ENCODE measurements at regions not wholly inside any gene's neighbourhood (a gene's known extent, or its start where the extent isn't known, plus 50 kb on each side); places are given as distances from the start of the nearest gene placed in this dataset.

DNA sequence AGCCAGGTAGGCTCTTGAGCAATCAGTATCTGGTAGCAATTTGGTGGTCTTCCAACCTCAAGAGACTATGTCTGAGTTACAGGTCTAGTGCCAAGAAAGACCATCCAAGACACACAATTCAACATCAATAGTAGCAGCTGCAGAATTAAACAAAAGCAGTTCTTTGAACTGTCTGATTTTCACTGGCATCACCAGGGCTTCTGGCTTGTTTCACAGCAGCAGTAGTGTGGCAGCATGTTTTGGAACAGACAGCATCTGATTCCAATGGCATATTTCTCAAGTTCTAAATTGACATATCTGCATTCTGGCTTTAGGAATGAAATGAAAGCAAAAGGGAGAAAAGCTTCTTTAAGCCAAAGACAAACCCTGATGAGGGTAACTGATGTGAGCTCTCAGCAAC is 334.7 kb upstream of the PRMT6 start:
- no peaks in the 10 kb centered on the region for H3K9me3 ChIP-seq
- intact Hi-C loops (cut with DNase I), result no loop called here
- DNase-seq (no peak), ATAC-seq (no peak)
- no peaks in the 10 kb centered on the region for H3K36me3 ChIP-seq
- no peaks in the 10 kb centered on the region for H3K4me1 ChIP-seq
- TF ChIP-seq, protein P1, sequence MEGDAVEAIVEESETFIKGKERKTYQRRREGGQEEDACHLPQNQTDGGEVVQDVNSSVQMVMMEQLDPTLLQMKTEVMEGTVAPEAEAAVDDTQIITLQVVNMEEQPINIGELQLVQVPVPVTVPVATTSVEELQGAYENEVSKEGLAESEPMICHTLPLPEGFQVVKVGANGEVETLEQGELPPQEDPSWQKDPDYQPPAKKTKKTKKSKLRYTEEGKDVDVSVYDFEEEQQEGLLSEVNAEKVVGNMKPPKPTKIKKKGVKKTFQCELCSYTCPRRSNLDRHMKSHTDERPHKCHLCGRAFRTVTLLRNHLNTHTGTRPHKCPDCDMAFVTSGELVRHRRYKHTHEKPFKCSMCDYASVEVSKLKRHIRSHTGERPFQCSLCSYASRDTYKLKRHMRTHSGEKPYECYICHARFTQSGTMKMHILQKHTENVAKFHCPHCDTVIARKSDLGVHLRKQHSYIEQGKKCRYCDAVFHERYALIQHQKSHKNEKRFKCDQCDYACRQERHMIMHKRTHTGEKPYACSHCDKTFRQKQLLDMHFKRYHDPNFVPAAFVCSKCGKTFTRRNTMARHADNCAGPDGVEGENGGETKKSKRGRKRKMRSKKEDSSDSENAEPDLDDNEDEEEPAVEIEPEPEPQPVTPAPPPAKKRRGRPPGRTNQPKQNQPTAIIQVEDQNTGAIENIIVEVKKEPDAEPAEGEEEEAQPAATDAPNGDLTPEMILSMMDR (IDR thresholded peaks at IDR 0.05), result no peak
- no peak overlapping the region for H3K27ac ChIP-seq
- no peak overlapping the region for H3K4me3 ChIP-seq
- H3K27me3 ChIP-seq, result no peaks in the 10 kb centered on the region

DNA sequence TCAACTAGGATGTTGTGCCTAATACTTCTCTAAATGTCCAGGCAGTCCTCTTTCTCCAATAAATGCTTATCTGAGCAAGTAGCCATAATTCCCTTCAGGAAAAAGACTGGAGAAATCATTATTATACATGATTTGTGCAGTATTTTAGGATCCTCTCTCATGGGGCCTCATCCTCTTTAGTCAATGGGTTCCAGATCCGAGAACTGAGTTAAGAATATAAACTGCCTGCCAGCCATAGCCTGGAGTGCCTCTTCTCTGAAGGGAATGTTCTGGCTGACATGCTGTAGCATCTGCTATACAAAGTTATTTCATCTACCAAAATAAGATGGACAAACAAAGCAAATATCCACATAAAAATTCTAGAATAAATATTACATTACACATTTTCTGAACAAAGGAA is 334.0 kb upstream of the PRMT6 start:
- no peaks in the 10 kb centered on the region for H3K36me3 ChIP-seq
- ATAC-seq (no peak), DNase-seq (no peak)
- no peaks in the 10 kb centered on the region for H3K9me3 ChIP-seq
- no peak overlapping the region for H3K4me3 ChIP-seq
- H3K4me1 ChIP-seq, result no peaks in the 10 kb centered on the region
- intact Hi-C loops (cut with DNase I), result no loop called here
- no peaks in the 10 kb centered on the region for H3K27me3 ChIP-seq
- H3K27ac ChIP-seq, result no peak overlapping the region
- TF ChIP-seq, protein P1 (IDR thresholded peaks at IDR 0.05), result no peak

DNA sequence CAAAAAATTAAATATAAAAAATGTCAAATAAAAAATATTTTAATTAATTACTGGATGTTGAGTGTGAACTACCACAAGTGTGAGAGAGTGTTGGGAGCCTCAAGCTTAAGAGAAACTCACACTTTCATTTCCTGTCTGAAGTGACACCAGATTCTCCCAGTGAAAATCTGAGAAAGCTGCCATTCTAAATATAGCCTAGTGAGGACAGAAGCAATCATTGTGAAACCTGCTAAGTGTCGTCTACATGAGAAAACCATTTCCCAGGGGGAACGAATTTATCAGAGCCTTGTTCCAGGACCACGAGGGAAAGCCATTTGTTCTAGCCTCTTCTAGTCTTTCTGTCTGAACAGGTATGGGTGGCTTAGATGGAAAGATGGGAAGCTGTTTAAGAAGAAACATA is 329.3 kb upstream of the PRMT6 start:
- Histone ChIP-seq H3K36me3 (no peaks in the 10 kb centered on the region), H3K4me3 (no peak overlapping the region), H3K4me1 (no peaks in the 10 kb centered on the region), H3K27ac (no peak overlapping the region), H3K9me3 (no peaks in the 10 kb centered on the region), H3K27me3 (no peaks in the 10 kb centered on the region)
- no peak for DNase-seq
- TF ChIP-seq, protein P1 (IDR thresholded peaks at IDR 0.05), result no peak
- ATAC-seq, result no peak
- intact Hi-C loops (cut with DNase I), result no loop called here

DNA sequence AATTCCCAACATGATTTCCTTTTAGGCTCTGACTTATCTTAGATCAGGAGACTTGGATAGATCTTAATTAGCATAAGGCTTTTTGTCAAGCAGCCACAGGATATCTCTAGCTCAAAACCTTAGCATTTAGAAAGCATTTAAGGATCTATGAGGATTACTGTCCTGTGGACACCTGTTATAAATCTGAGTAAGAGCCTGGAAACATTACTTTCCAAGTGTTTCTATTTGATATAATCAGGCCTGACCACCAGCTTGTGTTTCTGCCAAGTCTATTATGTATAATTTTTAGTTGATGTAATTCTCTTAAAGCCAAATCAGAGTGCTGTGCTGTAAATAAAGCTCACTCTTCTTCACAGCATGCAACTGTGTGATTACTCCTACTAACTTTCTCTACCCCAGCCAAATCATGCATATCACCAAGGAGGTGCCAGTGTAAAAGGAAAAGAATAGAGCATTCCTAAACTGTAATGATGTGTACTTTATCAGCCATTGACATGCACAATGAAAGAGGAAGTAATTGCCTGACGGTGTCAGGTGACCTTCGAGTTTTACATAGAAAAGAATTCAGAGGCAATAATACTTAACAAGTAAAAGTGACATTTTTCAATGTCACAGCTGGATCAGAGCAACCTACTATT is 309.9 kb upstream of the PRMT6 start:
- Histone ChIP-seq H3K27me3 (no peaks in the 10 kb centered on the region), H3K4me3 (no peak overlapping the region), H3K27ac (no peak overlapping the region), H3K9me3 (no peaks in the 10 kb centered on the region), H3K4me1 (no peaks in the 10 kb centered on the region), H3K36me3 (no peaks in the 10 kb centered on the region)
- DNase-seq (no peak), ATAC-seq (no peak)
- TF ChIP-seq, protein P1 (IDR thresholded peaks at IDR 0.05), result no peak
- intact Hi-C loops (cut with DNase I), result no loop called here

DNA sequence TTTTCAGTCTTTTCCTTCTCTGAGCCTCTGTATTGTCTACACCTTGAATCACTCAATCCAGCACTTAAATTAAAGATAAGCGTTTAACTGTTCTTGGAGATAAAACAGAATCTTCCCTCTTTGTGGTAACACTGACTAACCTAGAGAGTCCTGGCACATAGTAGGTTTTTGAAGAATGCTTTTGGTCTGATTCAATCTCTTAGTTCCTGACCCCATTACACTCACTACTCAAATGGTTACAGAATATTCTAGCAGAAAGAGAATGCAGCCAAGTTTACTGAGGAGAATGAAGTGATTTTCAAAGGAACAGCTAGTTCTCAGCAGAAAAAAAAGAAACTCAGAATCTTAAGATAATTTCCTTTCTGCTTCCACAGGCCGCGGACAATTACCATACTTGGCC is 309.2 kb upstream of the PRMT6 start:
- Histone ChIP-seq H3K36me3 (no peaks in the 10 kb centered on the region), H3K27me3 (no peaks in the 10 kb centered on the region), H3K9me3 (no peaks in the 10 kb centered on the region), H3K4me1 (no peaks in the 10 kb centered on the region), H3K27ac (no peak overlapping the region), H3K4me3 (no peak overlapping the region)
- TF ChIP-seq, protein P1 (IDR thresholded peaks at IDR 0.05), result no peak
- ATAC-seq (no peak), DNase-seq (no peak)
- intact Hi-C loops (cut with DNase I), result no loop called here

DNA sequence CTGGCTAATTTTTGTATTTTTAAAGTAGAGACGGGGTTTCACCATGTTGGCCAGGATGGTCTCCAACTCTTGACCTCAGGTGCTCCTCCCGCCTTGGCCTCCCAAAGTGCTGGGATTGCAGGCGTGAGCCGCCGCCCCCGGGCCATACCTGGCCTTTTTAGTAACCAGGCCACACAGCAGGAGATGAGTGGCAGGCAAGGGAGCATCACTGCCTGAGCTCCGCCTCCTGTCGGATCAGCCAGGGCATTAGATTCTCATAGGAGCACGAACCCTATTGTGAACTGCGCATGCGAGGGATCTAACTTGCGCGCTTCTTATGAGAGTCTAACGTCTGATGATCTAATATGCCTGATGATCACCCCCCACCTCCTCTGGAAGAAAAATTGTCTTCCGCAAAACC is 308.7 kb upstream of the PRMT6 start:
- no peak overlapping the region for H3K4me3 ChIP-seq
- peak; percentile 23 for DNase-seq
- ATAC-seq, result no peak
- H3K27me3 ChIP-seq, result no peaks in the 10 kb centered on the region
- H3K9me3 ChIP-seq, result no peaks in the 10 kb centered on the region
- no peaks in the 10 kb centered on the region for H3K4me1 ChIP-seq
- H3K27ac ChIP-seq, result no peak overlapping the region
- intact Hi-C loops (cut with DNase I), result no loop called here
- TF ChIP-seq, protein P1 (IDR thresholded peaks at IDR 0.05), result no peak
- no peaks in the 10 kb centered on the region for H3K36me3 ChIP-seq

All from upper lobe of right lung (tissue), 1 donor.